ENCODE measurements at regions not wholly inside any gene's neighbourhood (a gene's known extent, or its start where the extent isn't known, plus 50 kb on each side); places are given as distances from the start of the nearest gene placed in this dataset.

DNA sequence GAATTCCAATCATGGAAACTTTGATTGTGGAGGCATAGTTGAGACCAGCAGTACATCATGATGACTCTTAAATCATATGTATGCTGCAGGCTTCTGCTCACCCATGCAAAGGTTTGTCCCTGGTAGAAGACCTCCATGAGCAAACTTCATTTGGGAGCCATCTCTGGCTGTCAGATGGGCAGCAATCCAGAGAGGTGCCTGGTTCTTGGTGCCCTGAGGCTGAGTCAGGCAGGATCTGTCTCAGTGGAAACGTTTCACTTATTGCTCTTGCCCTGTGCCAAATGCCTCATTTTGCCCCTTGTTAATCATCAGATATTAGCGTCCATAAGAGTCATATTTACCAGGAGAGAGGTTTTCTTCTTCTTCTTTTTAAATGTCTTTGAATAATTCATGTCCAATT is 151.5 kb upstream of the CELF4 start:
- ChIA-PET POLR2A (no interaction called here), CTCF (no interaction called here)
- no peak overlapping the region for H3K27ac Mint-ChIP-seq
- H3K36me3 Mint-ChIP-seq (ENCODE audit: low read depth), result no peaks in the 10 kb centered on the region
- DNase-seq (no peak), ATAC-seq (no peak)
- no peaks in the 10 kb centered on the region for H3K4me1 Mint-ChIP-seq (ENCODE audit: low read depth)
- H3K27me3 Mint-ChIP-seq (ENCODE audit: low read depth), result no peaks in the 10 kb centered on the region
- H3K9me3 Mint-ChIP-seq (ENCODE audit: insufficient read depth), result no peaks in the 10 kb centered on the region
- H3K4me3 Mint-ChIP-seq, result no peak overlapping the region

- ATAC-seq (no peak), DNase-seq (no peak)
- Mint-ChIP-seq H3K27ac (no peak overlapping the region), H3K4me1 (ENCODE audit: low read depth) (no peaks in the 10 kb centered on the region), H3K27me3 (ENCODE audit: low read depth) (no peaks in the 10 kb centered on the region), H3K36me3 (ENCODE audit: low read depth) (no peaks in the 10 kb centered on the region), H3K9me3 (ENCODE audit: insufficient read depth) (no peaks in the 10 kb centered on the region), H3K4me3 (no peak overlapping the region)
- CTCF ChIA-PET, result interaction anchor here (0.6 kb wide), 1 partner anchor 26 kb away, joined by 3 read pairs; no protein-coding TSS in a partner anchor
- POLR2A ChIA-PET, result no interaction called here
These were observed 150.6 kb upstream of the CELF4 start for GRCh38 chr18:37716106-37716735.

- no peak overlapping the region for H3K27ac Mint-ChIP-seq
- H3K4me1 Mint-ChIP-seq (ENCODE audit: low read depth), result no peaks in the 10 kb centered on the region
- no peak overlapping the region for H3K4me3 Mint-ChIP-seq
- ATAC-seq, result no peak
- no peaks in the 10 kb centered on the region for H3K36me3 Mint-ChIP-seq (ENCODE audit: low read depth)
- ChIA-PET POLR2A (no interaction called here), CTCF (no interaction called here)
- H3K9me3 Mint-ChIP-seq (ENCODE audit: insufficient read depth), result no peaks in the 10 kb centered on the region
- H3K27me3 Mint-ChIP-seq (ENCODE audit: low read depth), result no peaks in the 10 kb centered on the region
- DNase-seq, result no peak
These were observed 149.1 kb upstream of the CELF4 start for GRCh38 chr18:37714691-37715090.

DNA sequence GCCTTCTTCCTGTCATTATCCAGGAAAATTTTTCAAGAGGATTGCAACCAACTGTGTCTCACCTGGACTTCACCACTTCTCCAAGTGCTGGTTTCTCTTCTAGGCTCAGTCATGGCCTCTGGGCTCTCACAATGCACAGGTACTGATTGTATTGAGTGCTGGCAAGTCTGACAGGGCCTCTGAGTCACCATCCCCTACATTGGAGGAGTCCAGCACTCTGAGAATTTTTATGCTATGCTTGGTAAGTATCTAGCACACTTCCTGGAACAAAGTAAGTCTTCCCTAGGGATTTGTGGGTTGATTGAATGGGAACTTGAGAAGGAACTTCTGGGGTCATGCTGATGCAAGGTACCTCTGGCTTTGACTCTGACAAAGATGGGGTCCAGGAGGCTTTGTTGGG is 147.2 kb upstream of the CELF4 start:
- Mint-ChIP-seq H3K27me3 (ENCODE audit: low read depth) (no peaks in the 10 kb centered on the region), H3K36me3 (ENCODE audit: low read depth) (no peaks in the 10 kb centered on the region), H3K27ac (no peak overlapping the region), H3K4me3 (no peak overlapping the region), H3K9me3 (ENCODE audit: insufficient read depth) (no peaks in the 10 kb centered on the region), H3K4me1 (ENCODE audit: low read depth) (no peaks in the 10 kb centered on the region)
- no peak for ATAC-seq
- ChIA-PET POLR2A (no interaction called here), CTCF (no interaction called here)
- DNase-seq, result no peak

GRCh38 chr18:37711766-37712505 is 146.3 kb upstream of the CELF4 start:
- H3K4me3 Mint-ChIP-seq, result no peak overlapping the region
- no peaks in the 10 kb centered on the region for H3K4me1 Mint-ChIP-seq (ENCODE audit: low read depth)
- ChIA-PET POLR2A (no interaction called here), CTCF (no interaction called here)
- H3K36me3 Mint-ChIP-seq (ENCODE audit: low read depth), result no peaks in the 10 kb centered on the region
- H3K27me3 Mint-ChIP-seq (ENCODE audit: low read depth), result no peaks in the 10 kb centered on the region
- DNase-seq, result no peak
- no peak overlapping the region for H3K27ac Mint-ChIP-seq
- ATAC-seq, result no peak
- H3K9me3 Mint-ChIP-seq (ENCODE audit: insufficient read depth), result no peaks in the 10 kb centered on the region

GRCh38 chr18:37710726-37711125 is 145.1 kb upstream of the CELF4 start:
- H3K27me3 Mint-ChIP-seq (ENCODE audit: low read depth), result no peaks in the 10 kb centered on the region
- no peak for DNase-seq
- H3K4me3 Mint-ChIP-seq, result no peak overlapping the region
- H3K4me1 Mint-ChIP-seq (ENCODE audit: low read depth), result no peaks in the 10 kb centered on the region
- ChIA-PET CTCF (no interaction called here), POLR2A (no interaction called here)
- no peak for ATAC-seq
- H3K36me3 Mint-ChIP-seq (ENCODE audit: low read depth), result no peaks in the 10 kb centered on the region
- H3K9me3 Mint-ChIP-seq (ENCODE audit: insufficient read depth), result no peaks in the 10 kb centered on the region
- no peak overlapping the region for H3K27ac Mint-ChIP-seq

DNA sequence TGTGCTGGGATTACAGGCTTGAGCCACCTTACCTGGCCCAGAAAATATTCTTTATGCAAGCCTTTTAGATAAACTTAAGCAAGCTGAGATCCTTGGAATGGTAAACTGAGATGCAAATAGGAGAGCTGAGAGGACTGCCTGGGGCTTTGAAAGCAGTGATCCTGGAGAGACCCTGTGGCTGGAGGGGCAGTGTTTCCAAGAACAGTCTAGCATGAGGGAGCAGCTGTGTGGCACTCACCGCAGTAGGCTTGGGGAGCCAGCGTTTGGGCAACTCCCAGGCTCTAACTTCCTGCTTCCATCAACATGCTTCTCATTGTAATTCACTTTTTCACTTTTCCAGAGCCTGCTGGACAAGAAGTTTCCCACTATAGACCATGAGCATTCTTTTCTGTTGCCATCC is 144.1 kb upstream of the CELF4 start:
- no peaks in the 10 kb centered on the region for H3K9me3 Mint-ChIP-seq (ENCODE audit: insufficient read depth)
- ChIA-PET POLR2A (no interaction called here), CTCF (no interaction called here)
- H3K4me1 Mint-ChIP-seq (ENCODE audit: low read depth), result no peaks in the 10 kb centered on the region
- ATAC-seq, result no peak
- H3K27me3 Mint-ChIP-seq (ENCODE audit: low read depth), result no peaks in the 10 kb centered on the region
- DNase-seq, result no peak
- no peaks in the 10 kb centered on the region for H3K36me3 Mint-ChIP-seq (ENCODE audit: low read depth)
- no peak overlapping the region for H3K27ac Mint-ChIP-seq
- H3K4me3 Mint-ChIP-seq, result no peak overlapping the region

DNA sequence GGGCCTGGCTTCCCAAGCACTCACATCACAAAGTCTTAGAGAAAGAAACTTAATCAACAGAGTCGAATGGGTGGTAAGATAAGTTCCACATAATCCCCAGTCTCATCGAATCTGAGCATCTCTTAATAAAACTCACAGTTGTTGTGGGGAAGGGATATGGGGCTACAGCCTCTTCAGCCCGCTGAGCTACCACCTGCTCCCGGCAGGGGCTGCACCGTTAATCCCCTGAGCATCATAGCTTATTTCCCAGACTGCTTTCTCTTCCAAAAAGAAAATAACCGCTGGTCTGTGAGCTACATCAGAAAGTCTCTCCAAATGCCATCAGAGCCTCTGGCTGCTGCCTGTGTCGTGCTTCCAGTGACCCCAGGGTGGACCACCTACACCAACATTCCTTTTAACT is 139.4 kb upstream of the CELF4 start:
- Mint-ChIP-seq H3K36me3 (ENCODE audit: low read depth) (no peaks in the 10 kb centered on the region), H3K27me3 (ENCODE audit: low read depth) (no peaks in the 10 kb centered on the region), H3K4me3 (no peak overlapping the region), H3K9me3 (ENCODE audit: insufficient read depth) (no peaks in the 10 kb centered on the region), H3K4me1 (ENCODE audit: low read depth) (no peaks in the 10 kb centered on the region), H3K27ac (no peak overlapping the region)
- ChIA-PET POLR2A (no interaction called here), CTCF (no interaction called here)
- DNase-seq (no peak), ATAC-seq (no peak)

- DNase-seq (no peak), ATAC-seq (no peak)
- CTCF ChIA-PET, result no interaction called here
- no peak overlapping the region for H3K27ac Mint-ChIP-seq
- H3K4me1 Mint-ChIP-seq (ENCODE audit: low read depth), result no peaks in the 10 kb centered on the region
- POLR2A ChIA-PET, result no interaction called here
- H3K9me3 Mint-ChIP-seq (ENCODE audit: insufficient read depth), result no peaks in the 10 kb centered on the region
- H3K4me3 Mint-ChIP-seq, result no peak overlapping the region
- no peaks in the 10 kb centered on the region for H3K27me3 Mint-ChIP-seq (ENCODE audit: low read depth)
- H3K36me3 Mint-ChIP-seq (ENCODE audit: low read depth), result no peaks in the 10 kb centered on the region
These were observed 137.2 kb upstream of the CELF4 start for GRCh38 chr18:37702841-37703240.

DNA sequence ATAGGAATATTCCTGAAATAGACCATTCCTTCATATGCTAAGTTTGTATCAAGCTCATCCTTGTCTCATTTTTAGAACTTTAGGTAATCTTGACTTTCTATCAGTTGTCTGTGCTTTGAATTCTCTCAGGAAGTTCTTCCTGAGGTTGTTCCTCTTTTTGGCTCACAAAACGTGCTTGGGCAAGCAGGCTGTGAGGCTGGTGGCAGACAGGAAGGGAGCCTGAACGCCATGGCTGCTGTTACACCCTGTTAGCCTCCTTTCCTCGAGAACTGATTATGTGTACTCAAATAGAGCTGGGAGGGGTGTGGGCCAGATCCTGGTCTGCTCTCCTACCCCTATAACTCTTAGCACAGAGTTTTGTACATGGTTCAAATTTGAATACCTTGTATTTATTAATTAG is 136.4 kb upstream of the CELF4 start:
- H3K27me3 Mint-ChIP-seq (ENCODE audit: low read depth), result no peaks in the 10 kb centered on the region
- ATAC-seq (no peak), DNase-seq (no peak)
- POLR2A ChIA-PET, result no interaction called here
- no peak overlapping the region for H3K27ac Mint-ChIP-seq
- CTCF ChIA-PET, result no interaction called here
- no peaks in the 10 kb centered on the region for H3K36me3 Mint-ChIP-seq (ENCODE audit: low read depth)
- no peaks in the 10 kb centered on the region for H3K4me1 Mint-ChIP-seq (ENCODE audit: low read depth)
- H3K9me3 Mint-ChIP-seq (ENCODE audit: insufficient read depth), result no peaks in the 10 kb centered on the region
- H3K4me3 Mint-ChIP-seq, result no peak overlapping the region

DNA sequence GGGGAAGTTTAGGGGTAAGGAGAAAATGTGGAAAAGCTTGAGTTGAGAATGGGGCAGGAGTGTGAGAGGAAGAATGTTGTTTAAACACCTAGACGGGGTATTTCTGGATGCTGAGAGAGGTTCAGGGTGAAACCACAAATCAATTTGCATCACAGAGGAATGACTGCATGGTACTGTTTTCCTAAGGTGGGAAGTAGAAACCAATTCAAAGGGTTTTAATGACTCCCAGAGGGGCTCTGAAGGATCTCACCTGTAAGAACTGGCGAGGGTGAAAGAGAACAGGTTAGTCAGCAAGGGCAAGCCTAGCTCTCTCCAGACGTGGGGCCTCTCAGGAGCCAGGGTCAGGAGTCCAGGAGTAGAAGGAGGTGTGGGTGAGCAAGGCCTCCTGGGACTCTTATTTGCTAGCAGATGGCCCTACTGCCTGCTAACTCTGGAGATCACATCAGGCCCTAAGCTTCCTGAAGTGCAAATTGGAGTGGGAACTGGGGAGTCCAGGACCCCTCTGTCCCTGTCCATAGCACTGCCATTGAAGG is 133.0 kb upstream of the CELF4 start:
- no peaks in the 10 kb centered on the region for H3K27me3 Mint-ChIP-seq (ENCODE audit: low read depth)
- no peak overlapping the region for H3K27ac Mint-ChIP-seq
- POLR2A ChIA-PET, result no interaction called here
- H3K4me3 Mint-ChIP-seq, result no peak overlapping the region
- CTCF ChIA-PET, result no interaction called here
- H3K9me3 Mint-ChIP-seq (ENCODE audit: insufficient read depth), result no peaks in the 10 kb centered on the region
- ATAC-seq (no peak), DNase-seq (no peak)
- H3K4me1 Mint-ChIP-seq (ENCODE audit: low read depth), result no peaks in the 10 kb centered on the region
- no peaks in the 10 kb centered on the region for H3K36me3 Mint-ChIP-seq (ENCODE audit: low read depth)

DNA sequence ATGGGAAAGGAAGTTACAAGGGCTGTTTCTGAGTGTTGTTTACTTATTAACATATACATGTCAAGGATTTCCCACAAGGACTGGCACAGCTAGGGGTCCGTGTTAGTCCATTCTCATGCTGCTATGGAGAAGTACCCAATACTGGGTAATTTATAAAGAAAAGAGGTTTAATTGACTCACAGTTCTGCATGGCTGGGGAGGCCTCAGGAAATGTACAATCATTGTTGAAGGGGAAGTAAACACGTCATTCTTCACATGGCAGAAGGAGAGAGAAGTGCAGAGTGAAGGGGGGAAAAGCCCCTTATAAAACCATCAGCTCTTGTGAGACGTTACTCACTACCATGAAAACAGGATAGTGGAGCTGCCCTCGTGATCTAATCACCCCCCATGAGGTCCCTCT is 128.9 kb upstream of the CELF4 start:
- ATAC-seq (no peak), DNase-seq (no peak)
- no peaks in the 10 kb centered on the region for H3K4me1 Mint-ChIP-seq (ENCODE audit: low read depth)
- POLR2A ChIA-PET, result no interaction called here
- H3K9me3 Mint-ChIP-seq (ENCODE audit: insufficient read depth), result no peaks in the 10 kb centered on the region
- no peaks in the 10 kb centered on the region for H3K36me3 Mint-ChIP-seq (ENCODE audit: low read depth)
- CTCF ChIA-PET, result no interaction called here
- no peak overlapping the region for H3K27ac Mint-ChIP-seq
- no peak overlapping the region for H3K4me3 Mint-ChIP-seq
- no peaks in the 10 kb centered on the region for H3K27me3 Mint-ChIP-seq (ENCODE audit: low read depth)

- H3K4me1 Mint-ChIP-seq (ENCODE audit: low read depth), result no peaks in the 10 kb centered on the region
- no peak for ATAC-seq
- ChIA-PET CTCF (no interaction called here), POLR2A (no interaction called here)
- H3K36me3 Mint-ChIP-seq (ENCODE audit: low read depth), result no peaks in the 10 kb centered on the region
- no peak overlapping the region for H3K27ac Mint-ChIP-seq
- no peak for DNase-seq
- no peaks in the 10 kb centered on the region for H3K9me3 Mint-ChIP-seq (ENCODE audit: insufficient read depth)
- no peak overlapping the region for H3K4me3 Mint-ChIP-seq
- H3K27me3 Mint-ChIP-seq (ENCODE audit: low read depth), result no peaks in the 10 kb centered on the region
These were observed 125.6 kb upstream of the CELF4 start for GRCh38 chr18:37691162-37691561.
